PFSK-1 (cell line): ENCODE measurements at regions not wholly inside any gene's neighbourhood (a gene's known extent, or its start where the extent isn't known, plus 50 kb on each side); places are given as distances from the start of the nearest gene placed in this dataset.

Source experiments
- FOXP2 ChIP-seq: optimal IDR thresholded peaks from 2 replicates; pipeline ENCODE3; 2011; ENCODE audit warnings: borderline replicate concordance, control low read depth, inconsistent platforms; ENCODE audit not compliant: insufficient read depth; ENCODE audit errors: extremely low read length, extremely low read depth
- POLR2AphosphoS5 ChIP-seq: IDR thresholded peaks from 2 replicates; pipeline ENCODE4 v1.6.1; 2012; ENCODE audit warnings: low read depth, mild to moderate bottlenecking, control low read depth, low read length, moderate library complexity
- REST ChIP-seq, 2 experiments: IDR thresholded peaks; 2 replicates each; pipeline versions ENCODE4 v1.6.1 to v1.8.0; 2011 to 2012; ENCODE audit warnings: low read depth in 2 of 2, low read length in 2 of 2, control low read depth in 1 of 2, inconsistent platforms in 1 of 2, mild to moderate bottlenecking in 1 of 2, moderate library complexity in 1 of 2; ENCODE audit not compliant: insufficient read depth in 1 of 2
- SIN3A ChIP-seq: IDR thresholded peaks from 2 replicates; pipeline ENCODE4 v1.6.1; 2012; ENCODE audit warnings: mild to moderate bottlenecking, low read length, moderate library complexity, borderline replicate concordance; ENCODE audit not compliant: insufficient read depth
- TAF1 ChIP-seq: IDR thresholded peaks from 2 replicates; pipeline ENCODE4 v1.6.1; 2012; ENCODE audit warnings: low read length, control low read depth, borderline replicate concordance; ENCODE audit not compliant: insufficient read depth

DNA sequence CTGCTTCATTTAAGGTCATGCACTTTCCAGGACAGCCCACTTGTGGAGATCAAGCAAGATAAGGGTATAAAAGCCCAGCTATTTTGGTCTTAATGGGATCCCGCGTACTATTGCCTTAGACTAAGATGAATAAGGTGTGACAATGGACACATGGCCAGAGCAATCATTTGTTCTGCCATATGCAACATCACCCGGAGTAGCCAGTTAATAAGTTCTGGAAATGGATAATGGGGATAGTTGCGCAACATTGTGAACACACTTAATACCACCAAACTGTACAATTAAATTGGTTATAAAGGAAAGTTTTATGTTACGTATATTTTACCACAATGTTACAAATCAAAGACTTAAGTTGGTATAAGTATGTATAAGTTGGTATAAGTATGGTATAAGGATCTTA, 674.5 kb downstream of the HDGFL1 start:
- no peak for TF ChIP-seq FOXP2
- TF ChIP-seq POLR2AphosphoS5 = no peak
- no peak for TF ChIP-seq SIN3A
- TF ChIP-seq REST (IDR thresholded peaks at IDR 0.05; ENCODE audit: insufficient read depth in 1 of 2, low read depth in 2 of 2, low read length in 2 of 2) = no peak
- no peak for TF ChIP-seq TAF1

DNA sequence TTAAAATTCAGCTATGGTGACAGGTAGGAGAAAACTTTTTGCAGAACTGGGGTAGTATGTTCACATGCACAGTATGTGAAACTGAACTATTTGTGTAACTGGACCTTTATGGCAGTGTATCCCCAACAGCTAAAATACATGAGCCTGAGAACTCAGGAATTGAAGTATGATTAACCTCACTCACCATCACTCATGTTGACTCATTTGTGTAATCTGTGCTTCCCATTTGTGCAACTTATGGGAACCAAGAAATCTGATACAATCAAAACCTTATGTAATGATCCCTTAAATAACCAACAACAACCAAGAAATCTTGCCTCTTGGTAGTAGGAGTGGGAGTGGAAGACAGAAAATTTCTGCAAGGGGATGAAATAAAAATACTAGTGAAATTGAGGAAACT, 674.9 kb downstream of the HDGFL1 start:
- TF ChIP-seq TAF1 (no peak), REST (IDR thresholded peaks at IDR 0.05; ENCODE audit: insufficient read depth in 1 of 2, low read depth in 2 of 2, low read length in 2 of 2) (no peak), POLR2AphosphoS5 (no peak), FOXP2 (no peak), SIN3A (no peak)

DNA sequence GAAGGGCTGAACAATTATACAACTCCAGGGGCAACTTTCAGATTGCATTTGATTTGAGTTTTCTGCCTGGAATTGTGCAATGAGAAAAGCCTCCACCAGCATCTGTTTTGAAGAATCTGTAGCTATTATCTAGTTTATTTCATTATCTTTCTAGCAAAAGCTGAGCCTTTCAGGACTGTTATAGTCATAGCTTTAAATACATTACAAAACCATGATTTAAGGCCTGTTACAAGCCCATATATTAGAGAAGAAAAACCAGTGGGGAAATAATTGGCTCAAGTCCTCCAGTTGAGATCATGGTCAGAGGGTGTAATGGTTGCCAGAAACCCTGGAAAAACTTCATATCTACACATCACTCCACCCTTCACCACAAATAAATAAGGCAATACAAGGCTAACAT, 676.2 kb downstream of the HDGFL1 start:
- TF ChIP-seq SIN3A (no peak), POLR2AphosphoS5 (no peak), TAF1 (no peak), REST (IDR thresholded peaks at IDR 0.05; ENCODE audit: insufficient read depth in 1 of 2, low read depth in 2 of 2, low read length in 2 of 2) (no peak), FOXP2 (no peak)

DNA sequence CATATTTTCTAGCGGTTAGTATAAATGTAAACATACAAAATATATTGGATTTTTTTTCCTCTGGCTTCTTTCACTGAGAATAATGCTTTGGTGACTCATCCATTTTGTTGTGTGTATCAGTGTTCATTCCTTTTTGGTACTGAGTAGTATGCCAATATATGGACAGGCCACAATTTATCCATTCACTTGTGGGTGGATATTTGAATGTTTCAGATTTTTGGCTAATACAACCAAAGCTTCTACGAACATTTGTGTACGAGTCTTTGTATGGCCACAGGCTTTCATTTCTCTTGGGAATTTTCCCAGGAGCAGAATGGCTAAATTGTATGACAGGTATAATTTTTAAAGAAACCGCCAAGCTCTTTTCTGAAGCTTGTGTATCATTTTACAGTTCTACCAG, 677.5 kb downstream of the HDGFL1 start:
- TF ChIP-seq FOXP2 (no peak), SIN3A (no peak)

- TF ChIP-seq POLR2AphosphoS5 = no peak
- no peak for TF ChIP-seq SIN3A
- TF ChIP-seq FOXP2 = no peak
- no peak for TF ChIP-seq REST (IDR thresholded peaks at IDR 0.05; ENCODE audit: insufficient read depth in 1 of 2, low read depth in 2 of 2, low read length in 2 of 2)
- TF ChIP-seq TAF1 = no peak
Measured at GRCh38 chr6:23250556-23250955, 681.2 kb downstream of the HDGFL1 start.

GRCh38 chr6:23262864-23263263, 693.5 kb downstream of the HDGFL1 start:
- no peak for TF ChIP-seq REST (IDR thresholded peaks at IDR 0.05; ENCODE audit: insufficient read depth in 1 of 2, low read depth in 2 of 2, low read length in 2 of 2)
- TF ChIP-seq SIN3A = no peak
- TF ChIP-seq POLR2AphosphoS5 = no peak
- no peak for TF ChIP-seq FOXP2
- TF ChIP-seq TAF1 = no peak
